ENCODE measurements at regions not wholly inside any gene's neighbourhood (a gene's known extent, or its start where the extent isn't known, plus 50 kb on each side); places are given as distances from the start of the nearest gene placed in this dataset.

GRCh38 chr9:13661014-13661413 is 381.5 kb upstream of the MPDZ start:
- no peak for DNase-seq (ENCODE audit: low read depth, low spot score)
- dilution Hi-C loops (cut with MboI; ENCODE audit: extremely low pct_ligation_motif_present, low sequenced_read_pairs): no loop called here
- no peaks in the 10 kb centered on the region for H3K79me2 ChIP-seq (ENCODE audit: control insufficient read depth, insufficient read depth, low read length)
- no peak overlapping the region for H2AFZ ChIP-seq (ENCODE audit: control insufficient read depth, low read length)
- no peaks in the 10 kb centered on the region for H3K9me3 ChIP-seq (ENCODE audit: control insufficient read depth, low read depth, low read length)
- no peaks in the 10 kb centered on the region for H3K4me1 ChIP-seq (ENCODE audit: control insufficient read depth, extremely low read depth, insufficient read depth, low read length)
- FAIRE-seq: no peak
- no peaks in the 10 kb centered on the region for H4K20me1 ChIP-seq (ENCODE audit: control insufficient read depth, extremely low read depth, insufficient read depth, low read length)
- no peak overlapping the region for H3K4me3 ChIP-seq (ENCODE audit: control insufficient read depth in 2 of 3, extremely low read depth in 1 of 3, insufficient read depth in 2 of 3, low read depth in 1 of 3, low read length in 3 of 3)
- H3K9me1 ChIP-seq (ENCODE audit: control insufficient read depth, extremely low read depth, insufficient read depth, low read length): no peaks in the 10 kb centered on the region
- TF ChIP-seq EZH2 (IDR thresholded peaks at IDR 0.05; ENCODE audit: low read length): no peak
- TF ChIP-seq CTCF (optimal IDR thresholded peaks at IDR 0.05 in 1 of 3, IDR thresholded peaks at IDR 0.05 in 1 of 3, conservative IDR thresholded peaks at IDR 0.05 in 1 of 3; ENCODE audit: extremely low read depth in 1 of 3, insufficient read depth in 2 of 3, low read length in 3 of 3): no peak
- no peak overlapping the region for H3K9ac ChIP-seq (ENCODE audit: control insufficient read depth, extremely low read depth, insufficient read depth, low read length)
- no peaks in the 10 kb centered on the region for H3K27me3 ChIP-seq (ENCODE audit: control insufficient read depth, extremely low read depth, insufficient read depth, low read length)
- H3K4me2 ChIP-seq (ENCODE audit: control insufficient read depth, extremely low read depth, insufficient read depth, low read depth, low read length): no peak overlapping the region
- H3K36me3 ChIP-seq (ENCODE audit: control insufficient read depth in 2 of 2, extremely low read depth in 1 of 2, insufficient read depth in 2 of 2, low read length in 2 of 2): no peaks in the 10 kb centered on the region
- no peak overlapping the region for H3K27ac ChIP-seq (ENCODE audit: control insufficient read depth, insufficient read depth, low read length)

GRCh38 chr9:13651969-13652663 is 372.6 kb upstream of the MPDZ start:
- TF ChIP-seq EZH2 (IDR thresholded peaks at IDR 0.05; ENCODE audit: low read length): no peak
- no peak for TF ChIP-seq CTCF (optimal IDR thresholded peaks at IDR 0.05 in 1 of 3, IDR thresholded peaks at IDR 0.05 in 1 of 3, conservative IDR thresholded peaks at IDR 0.05 in 1 of 3; ENCODE audit: extremely low read depth in 1 of 3, insufficient read depth in 2 of 3, low read length in 3 of 3)
- no peak overlapping the region for H3K9ac ChIP-seq (ENCODE audit: control insufficient read depth, extremely low read depth, insufficient read depth, low read length)
- dilution Hi-C loops (cut with MboI; ENCODE audit: extremely low pct_ligation_motif_present, low sequenced_read_pairs): no loop called here
- no peak overlapping the region for H3K4me2 ChIP-seq (ENCODE audit: control insufficient read depth, extremely low read depth, insufficient read depth, low read depth, low read length)
- H3K27ac ChIP-seq (ENCODE audit: control insufficient read depth, insufficient read depth, low read length): no peak overlapping the region
- H3K9me3 ChIP-seq (ENCODE audit: control insufficient read depth, low read depth, low read length): peaks cover 2% of the 10 kb centered on the region
- no peaks in the 10 kb centered on the region for H4K20me1 ChIP-seq (ENCODE audit: control insufficient read depth, extremely low read depth, insufficient read depth, low read length)
- H3K27me3 ChIP-seq (ENCODE audit: control insufficient read depth, extremely low read depth, insufficient read depth, low read length): no peaks in the 10 kb centered on the region
- no peaks in the 10 kb centered on the region for H3K4me1 ChIP-seq (ENCODE audit: control insufficient read depth, extremely low read depth, insufficient read depth, low read length)
- H3K4me3 ChIP-seq (ENCODE audit: control insufficient read depth in 2 of 3, extremely low read depth in 1 of 3, insufficient read depth in 2 of 3, low read depth in 1 of 3, low read length in 3 of 3): no peak overlapping the region
- H3K36me3 ChIP-seq (ENCODE audit: control insufficient read depth in 2 of 2, extremely low read depth in 1 of 2, insufficient read depth in 2 of 2, low read length in 2 of 2): no peaks in the 10 kb centered on the region
- no peak overlapping the region for H2AFZ ChIP-seq (ENCODE audit: control insufficient read depth, low read length)
- no peak for DNase-seq (ENCODE audit: low read depth, low spot score)
- H3K79me2 ChIP-seq (ENCODE audit: control insufficient read depth, insufficient read depth, low read length): no peaks in the 10 kb centered on the region
- FAIRE-seq: no peak
- H3K9me1 ChIP-seq (ENCODE audit: control insufficient read depth, extremely low read depth, insufficient read depth, low read length): no peaks in the 10 kb centered on the region

All from keratinocyte (primary cell).